Hippocampal formation (tissue), 2 donors: ENCODE measurements at regions not wholly inside any gene's neighbourhood (a gene's known extent, or its start where the extent isn't known, plus 50 kb on each side); places are given as distances from the start of the nearest gene placed in this dataset.
"Not testable (repeated sequence)": the region's sequence is repeated elsewhere in the genome, so short reads cannot be mapped to it uniquely, and the experiment has no call there.

Source experiments
- DNase-seq, 2 donors: peaks; one replicate each; lab custom pipeline; 2025; lab: John Stamatoyannopoulos, UW

DNA sequence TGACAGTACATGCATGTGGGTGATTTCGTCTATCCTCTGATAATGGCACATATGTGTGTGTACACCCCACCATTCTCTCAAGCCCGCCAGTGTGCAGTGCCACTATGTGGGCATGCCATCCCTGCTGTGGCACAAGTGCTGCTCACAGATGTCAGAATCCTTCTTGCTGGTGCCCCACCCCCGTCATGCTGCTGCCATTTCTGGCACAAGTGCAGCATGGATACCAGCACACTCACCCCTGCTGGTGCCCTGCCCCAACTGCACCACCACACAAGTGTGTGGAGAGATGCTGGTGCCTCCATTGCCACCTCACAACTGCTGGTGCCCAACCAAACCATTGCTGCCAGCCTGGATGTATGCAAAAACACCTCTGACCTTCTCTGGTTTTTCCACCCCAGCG is 1133.8 kb downstream of the TECRL start:
- no peak for DNase-seq

DNA sequence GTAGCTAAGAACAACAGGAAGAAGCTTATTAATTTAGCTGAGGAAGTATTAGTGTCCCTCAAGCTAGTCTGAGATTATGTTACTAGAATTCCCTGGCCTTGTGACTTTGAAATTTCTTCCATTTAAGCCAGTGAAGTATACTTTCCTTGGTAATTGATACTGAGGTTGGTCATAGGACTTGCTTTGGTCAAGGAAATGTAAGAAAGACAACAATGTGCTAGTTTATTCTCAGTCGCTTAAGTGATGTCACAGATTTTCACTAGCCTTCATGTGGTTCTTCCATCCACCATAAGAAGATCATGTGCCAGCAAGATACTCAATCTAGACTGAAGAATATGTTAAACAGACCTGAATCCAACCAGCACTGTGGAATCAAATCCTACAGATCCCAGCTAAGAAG is 1140.1 kb downstream of the TECRL start:
- no peak for DNase-seq

DNA sequence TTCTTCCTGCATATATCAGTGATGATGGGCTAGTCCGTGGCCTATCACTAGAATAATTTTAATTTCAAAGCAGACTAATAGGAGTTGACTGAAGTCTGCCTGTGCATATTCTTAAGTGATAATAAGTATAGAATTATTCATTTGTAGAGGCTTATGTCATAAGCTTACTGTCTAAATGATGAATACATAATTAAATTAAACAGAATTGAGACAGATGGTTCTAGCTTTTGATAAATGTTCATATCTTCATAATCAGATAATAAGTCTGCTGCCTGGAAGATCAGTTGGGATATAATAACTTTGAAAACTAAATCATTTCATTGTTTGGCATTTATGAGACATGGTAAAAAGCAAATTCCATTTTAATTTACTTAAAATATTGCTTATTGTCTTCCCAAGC is 1175.6 kb downstream of the TECRL start:
- DNase-seq = no peak

DNA sequence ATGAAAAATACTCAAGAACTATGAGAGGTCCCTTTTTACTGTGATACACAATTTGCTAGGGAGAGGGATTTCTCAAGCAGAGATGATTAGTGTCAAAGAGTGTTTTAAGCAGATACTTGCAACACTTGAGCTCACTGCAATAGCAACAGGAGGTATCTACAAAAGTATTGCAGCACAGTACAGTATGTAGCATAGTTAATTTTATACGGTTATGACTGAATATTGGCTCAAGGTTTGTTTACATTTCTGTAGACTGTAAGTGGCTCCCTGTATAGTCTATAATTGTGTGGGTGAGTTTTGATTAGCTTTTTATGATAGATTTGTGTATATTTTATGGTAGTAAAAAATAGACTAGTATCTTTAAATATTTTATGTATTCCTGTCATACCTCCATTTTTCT is 1177.2 kb downstream of the TECRL start:
- no peak for DNase-seq

DNA sequence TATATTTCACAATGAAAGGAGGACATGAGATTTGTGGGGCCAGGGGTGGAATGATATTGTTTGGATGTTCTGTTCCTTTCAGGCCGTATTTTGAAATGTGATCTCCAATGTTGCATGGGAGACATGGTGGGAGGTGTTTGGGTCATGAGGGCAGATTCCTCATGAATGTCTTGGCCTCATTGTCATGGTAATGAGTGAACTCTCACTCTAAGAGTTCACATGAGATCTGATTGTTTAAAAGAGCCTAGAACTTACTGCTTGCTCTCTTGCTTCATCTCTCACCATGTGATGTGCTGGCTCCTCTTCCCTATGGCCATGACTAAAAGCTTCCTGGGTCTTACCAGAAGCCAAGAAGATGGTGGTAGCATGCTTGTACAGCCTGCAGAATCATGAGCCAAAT is 1183.0 kb downstream of the TECRL start:
- no peak for DNase-seq

DNA sequence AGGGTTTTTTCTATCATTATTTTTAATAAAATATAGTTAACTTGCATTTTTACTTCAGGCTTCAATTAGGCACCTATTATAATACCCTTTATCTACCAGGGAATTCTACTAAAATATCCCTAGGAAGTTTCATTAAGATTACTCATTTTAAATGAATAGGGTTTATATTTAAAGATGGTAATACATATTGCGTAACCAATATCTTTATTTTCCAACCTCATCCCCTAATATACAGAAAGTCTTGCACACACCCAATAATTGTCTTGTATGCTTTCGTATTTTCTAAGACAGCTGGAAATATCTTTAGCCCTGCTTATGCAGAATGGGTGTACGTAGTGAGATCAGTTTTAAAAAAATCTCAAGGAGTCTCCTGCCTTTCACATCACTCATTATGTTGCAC is 1186.8 kb downstream of the TECRL start:
- DNase-seq = no peak

DNA sequence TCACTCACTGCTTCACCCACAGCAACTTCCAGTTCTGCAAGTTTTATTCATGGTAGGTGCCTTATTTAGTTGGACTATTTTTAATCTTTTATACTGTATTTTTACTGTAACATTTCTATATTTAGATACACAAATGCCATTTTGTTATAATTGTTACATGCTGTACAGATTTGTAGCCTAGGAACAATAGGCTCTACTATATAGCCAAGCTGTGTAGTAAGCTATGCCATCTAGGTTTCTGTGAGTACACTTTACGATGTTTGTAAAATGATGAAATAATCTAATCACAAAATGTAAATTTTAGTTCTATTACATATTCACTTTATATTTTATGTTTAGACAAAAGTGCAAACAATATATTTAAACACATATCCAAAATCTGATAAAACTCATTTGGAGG is 1187.8 kb downstream of the TECRL start:
- no peak for DNase-seq

DNA sequence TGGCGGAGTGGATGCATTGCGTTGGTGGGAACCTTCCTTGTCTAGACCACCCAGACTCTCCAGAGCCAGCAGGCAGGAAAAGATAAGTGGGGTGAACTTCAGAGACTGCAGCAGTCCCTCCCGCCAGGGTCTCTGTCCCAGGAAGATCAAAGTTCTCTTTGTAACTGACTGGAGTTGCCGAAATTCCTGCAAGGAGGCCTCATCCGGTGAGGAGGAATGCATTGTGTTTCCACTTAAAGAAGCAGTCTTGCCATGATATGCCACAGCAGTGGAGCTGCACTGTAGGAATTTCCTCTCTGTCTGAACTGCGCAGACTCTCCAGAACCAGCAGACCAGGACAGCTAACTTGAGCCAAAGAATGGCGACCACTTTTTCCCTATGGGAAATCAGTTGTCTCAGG is 1190.4 kb downstream of the TECRL start:
- DNase-seq = no peak

DNA sequence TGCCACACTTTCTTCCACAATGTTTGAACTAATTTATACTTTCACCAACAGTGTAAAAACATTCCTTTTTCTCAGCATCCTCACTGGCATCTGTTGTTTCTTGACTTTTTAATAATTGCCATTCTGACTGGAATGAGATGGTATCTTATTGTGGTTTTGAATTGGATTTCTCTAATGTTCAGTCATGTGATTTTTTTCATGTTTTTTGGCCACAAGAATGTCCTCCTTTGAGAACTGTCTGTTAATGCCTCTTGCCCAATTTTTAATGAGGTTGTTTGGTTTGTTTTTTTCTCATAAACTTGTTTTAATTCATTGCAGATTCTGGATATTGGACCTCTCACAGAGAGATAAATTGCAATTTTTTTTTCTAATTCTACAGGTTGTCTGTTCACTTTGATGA is 1195.2 kb downstream of the TECRL start:
- no peak for DNase-seq

DNA sequence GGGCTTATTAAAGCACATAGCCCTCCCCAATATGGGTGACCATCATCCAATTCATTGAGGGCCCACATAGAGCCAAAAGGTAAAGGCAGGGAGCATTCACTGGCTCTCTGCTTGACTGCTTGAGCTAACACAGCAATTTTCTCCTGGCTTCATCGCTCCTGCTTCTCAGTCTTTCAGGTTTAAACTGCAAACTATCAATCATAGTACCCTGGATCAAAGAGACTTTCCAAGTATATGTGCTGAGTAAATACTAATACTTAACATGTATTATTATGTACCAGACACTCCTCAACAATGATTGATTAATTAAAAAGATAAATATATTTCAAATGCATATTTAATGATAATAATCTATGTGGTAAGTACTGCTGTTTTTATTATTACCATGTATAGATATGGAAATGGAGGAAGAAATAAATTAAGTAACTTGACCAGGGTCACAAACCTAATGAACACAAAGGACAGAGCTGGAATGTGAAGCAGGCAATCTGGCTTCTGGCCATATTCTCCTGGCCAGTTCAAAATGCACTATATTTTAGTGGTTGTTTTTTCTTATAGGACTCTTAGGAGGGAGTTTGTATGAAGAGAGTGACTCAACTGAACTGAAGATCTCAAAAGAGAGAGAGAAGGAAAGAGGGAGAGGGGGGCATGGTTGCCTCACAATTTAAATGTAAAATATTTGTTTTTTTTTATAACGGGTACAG is 1197.3 kb downstream of the TECRL start:
- no peak for DNase-seq

DNA sequence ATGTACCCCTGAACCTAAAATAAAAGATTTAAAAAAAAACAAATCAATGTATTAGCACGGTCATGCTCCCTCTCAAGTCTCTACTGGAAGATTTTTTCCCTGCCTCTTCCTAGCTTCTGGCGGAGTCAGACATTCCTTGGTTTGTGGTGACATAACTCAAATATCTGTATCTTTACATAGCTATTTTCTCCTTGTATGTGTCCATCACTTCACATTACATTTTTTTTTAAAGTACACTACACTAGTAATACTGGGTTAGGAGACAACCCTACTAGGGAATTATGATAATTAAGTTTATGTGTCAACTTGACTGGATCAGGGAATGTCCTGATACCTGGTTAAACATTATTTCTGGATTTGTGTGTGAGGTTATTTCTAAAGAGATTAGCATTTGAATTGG is 1197.9 kb downstream of the TECRL start:
- DNase-seq = no peak

DNA sequence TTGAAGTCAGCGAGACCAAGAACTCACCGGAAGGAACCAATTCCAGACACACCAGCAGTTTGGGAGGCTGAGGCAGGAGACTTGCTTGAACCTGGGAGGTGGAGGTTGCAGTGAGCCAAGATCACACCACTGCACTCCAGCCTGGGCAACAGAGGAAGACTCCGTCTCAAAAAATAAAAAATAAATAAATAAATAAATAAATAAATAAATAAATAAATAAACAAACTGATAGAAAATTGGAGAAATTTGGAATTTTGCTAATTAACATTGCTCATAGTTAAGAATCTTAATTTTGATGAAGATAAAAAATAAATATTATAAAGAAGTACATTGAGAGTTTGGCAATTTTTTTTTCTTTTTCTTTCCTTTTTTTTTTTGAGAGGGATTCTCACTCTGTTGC is 1216.2 kb downstream of the TECRL start:
- DNase-seq = not testable (repeated sequence)

DNA sequence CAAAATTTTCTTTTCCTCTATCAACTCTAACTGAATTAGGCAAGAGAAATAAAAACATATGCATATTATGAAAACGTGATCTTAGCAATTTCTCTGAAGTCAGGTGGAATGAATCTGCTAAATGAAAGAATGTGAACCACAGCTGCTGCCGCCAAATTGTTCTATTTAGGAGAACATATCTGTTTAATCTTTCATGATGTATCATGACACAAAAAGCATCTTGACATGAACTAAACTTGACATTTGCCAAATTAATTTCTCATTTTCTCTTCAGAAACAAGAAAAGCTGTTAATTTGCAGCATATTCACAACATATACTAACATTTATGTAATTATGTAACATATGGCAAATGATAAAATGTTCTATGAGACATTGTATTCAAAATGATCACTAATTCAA is 1237.9 kb downstream of the TECRL start:
- no peak for DNase-seq

DNA sequence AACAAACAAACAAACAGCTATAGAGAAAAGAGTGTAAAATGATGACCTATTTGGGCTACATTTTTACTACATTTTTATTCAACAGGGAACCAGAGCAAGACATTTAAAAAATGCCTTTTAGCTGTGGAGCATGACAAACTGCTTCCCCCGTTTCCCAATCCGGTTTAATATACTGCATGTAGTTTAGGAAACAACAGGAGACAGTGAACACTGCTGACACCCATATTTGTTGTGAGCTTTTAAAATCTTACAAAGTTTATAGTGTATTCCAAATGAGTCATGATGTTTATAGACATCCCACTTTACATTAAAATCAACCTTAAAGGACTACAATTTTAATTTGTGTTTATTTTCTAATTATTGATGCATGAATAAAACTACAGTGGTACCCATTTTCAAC is 1238.3 kb downstream of the TECRL start:
- no peak for DNase-seq

DNA sequence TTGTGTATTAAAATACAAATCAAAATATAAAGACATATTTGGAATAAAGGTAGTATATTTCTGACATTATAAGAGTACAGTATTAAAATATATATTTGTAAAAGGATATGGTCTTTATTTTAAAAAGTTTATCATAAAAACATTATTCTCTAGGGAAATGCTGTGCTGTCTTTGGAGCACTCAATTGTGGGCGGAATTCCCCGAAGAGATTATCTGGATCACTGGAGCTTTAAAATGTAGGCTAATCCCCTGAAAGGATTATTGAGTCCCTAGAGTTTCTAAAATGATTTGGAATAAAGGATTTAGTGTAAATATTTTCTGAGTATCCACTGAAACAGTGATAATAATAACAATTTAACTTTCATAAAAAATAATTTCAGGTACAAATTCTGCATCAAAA is 1239.4 kb downstream of the TECRL start:
- no peak for DNase-seq

DNA sequence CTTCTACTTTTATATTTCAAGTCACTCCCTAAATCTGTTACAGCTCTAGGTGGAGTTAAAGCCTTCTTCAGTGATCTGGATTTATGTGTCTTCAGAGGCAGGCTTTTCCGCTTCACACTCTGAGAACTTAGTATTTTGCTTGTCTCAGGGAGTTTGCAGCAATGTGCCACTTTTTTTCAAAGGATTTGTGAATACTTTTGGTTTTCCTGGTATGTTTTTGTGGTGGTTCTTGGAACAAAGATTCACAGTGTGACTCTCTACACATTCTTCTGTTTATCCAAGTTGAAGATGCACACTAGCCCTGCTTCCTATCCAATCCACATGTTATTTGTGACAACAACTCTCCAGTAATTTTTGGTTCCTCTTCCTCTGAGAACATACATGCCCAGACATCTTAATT is 1253.7 kb downstream of the TECRL start:
- no peak for DNase-seq

DNA sequence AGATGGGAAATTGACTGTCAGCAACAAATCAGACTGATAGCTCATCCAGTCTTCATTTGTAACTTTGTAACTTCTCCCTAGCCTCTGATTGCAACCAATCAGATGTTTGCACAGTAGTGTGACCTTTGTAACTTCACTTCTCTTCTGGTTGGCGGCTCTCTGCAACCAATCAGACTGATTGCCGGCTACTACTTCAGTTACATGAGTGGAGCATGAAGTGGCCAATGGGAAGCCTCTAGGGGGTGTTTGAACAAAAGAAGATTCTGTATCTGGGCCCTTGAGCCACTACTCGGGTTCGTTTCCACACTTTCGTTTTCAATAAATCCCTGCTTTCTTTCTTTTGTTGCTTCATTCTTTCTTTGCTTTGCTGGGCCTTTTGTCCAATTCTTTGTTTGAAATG is 1285.8 kb downstream of the TECRL start:
- no peak for DNase-seq

DNA sequence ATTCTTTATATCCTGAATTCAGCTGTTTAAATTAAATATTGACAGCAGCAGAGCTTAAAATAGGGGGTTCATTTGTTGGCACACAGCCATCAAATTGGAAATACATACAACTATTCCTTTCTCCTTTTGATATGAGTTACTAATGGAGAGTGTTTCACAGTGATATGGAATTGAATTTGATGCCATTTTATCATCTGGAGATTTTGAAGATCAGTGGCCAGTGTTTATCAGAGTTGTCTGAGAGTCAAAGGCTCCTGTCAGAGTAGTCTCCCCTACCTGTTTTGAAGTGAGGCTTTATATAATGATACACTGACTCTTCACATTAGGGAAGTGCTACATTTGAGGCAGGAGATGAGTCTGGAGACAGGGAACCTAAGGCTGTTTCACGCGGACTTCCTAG is 1286.3 kb downstream of the TECRL start:
- DNase-seq = no peak

DNA sequence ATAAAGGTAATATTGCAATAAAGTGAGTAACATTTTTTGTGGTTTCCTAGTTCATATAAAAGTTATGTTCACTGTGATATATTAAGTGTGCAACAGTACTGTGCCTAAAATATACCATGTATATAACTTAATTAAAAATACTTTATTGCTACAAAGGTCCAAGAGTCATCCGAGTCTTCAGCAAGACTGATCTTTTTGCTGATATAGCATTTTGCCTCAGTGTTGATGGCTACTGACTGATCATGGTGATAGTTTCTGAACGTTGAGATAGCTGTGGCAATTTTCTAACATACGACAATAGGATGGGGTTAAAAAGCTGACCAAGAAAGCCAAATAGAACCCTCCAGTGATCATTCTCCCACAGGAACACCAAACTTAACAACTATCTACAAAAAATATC is 1302.7 kb downstream of the TECRL start:
- DNase-seq = no peak

DNA sequence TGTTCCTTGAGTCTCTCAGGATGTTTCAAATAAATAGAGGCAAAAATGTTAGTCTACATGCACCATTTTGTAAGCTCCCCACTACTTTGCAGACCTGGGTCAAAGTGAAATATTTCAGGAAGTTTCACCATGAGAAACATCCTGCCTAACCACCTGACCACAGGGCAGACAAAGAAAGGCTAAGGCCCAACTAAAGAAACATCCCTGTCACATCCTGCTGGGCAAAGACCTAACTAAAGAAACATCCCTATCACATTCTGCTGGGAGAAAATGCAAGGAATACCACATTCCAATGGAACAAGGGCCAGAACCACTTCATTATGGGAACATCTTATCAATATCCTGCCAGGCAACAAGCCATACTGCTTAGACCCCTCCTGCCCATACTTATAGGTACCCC is 1303.4 kb downstream of the TECRL start:
- DNase-seq = no peak

DNA sequence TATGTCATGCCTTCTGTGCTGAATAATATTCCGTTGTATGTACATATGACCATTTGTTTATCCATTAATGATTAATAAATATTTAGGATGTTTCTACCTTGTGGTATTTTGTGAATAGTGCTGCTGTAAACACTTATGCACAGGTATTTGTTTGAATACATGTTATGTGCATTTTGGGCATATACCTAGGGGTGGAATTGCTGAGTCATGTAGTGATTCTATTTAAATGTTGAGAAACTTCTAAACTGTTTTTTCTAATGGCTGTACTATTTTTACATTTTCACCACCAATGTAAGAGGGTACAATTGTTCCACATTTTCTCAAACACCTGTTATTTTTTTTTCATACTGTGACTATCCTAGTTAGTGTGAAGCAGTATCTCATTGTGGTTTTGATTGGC is 1318.6 kb downstream of the TECRL start:
- no peak for DNase-seq

DNA sequence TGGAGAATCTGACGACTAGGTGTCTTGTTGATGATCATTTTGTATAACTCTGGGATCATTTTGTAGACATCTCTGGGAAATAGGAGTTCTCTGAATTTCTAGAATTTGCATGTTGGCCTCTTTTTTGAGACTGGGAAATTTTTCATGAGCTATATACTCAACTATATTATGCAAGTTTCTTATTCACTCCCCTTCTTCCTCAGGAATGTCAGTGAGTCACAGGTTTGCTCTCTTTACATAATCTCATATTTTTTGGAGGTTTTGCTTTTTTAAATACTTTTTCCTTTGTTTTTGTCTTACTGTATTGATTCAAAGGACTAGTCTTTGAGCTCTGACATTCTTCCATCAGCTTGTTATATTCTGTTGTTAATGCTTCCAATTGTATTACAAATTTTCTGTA is 1324.2 kb downstream of the TECRL start:
- DNase-seq = no peak

DNA sequence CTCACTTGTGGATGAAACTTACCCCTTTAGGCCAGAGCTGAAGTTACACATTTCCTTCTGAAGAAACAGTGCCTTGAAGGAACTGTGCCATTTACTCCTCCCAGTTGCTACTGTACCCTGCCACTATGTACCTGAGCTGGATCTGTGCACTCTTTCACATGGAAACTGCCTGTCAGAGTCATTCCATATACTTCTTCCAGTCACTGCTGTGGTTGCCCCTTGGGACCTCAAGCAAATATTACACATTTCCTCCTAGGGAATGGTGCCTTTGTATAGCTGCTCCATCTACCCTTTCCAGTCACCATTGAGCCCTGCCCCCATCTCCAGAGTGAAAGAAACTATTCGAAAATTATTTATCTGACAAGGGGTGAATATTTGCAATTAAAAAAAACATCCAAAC is 1328.3 kb downstream of the TECRL start:
- no peak for DNase-seq

DNA sequence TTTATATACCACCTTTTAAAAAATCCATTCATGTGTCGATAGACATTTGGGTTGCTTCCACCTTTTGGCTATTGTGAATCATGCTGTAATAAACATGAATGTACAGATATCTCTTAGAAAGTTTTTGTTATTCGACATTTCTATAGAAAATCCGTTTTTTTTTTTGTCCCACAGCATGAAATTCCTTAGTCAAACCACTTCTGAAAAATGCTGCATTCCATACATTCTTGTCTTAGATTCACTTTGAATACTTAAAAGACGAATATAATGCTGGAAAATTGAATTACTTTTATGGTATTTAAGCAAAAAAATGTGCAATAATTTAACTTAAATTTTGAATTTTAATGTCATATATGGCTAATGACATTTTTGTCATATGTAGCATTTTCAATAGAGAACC is 1345.5 kb downstream of the TECRL start:
- DNase-seq = no peak

DNA sequence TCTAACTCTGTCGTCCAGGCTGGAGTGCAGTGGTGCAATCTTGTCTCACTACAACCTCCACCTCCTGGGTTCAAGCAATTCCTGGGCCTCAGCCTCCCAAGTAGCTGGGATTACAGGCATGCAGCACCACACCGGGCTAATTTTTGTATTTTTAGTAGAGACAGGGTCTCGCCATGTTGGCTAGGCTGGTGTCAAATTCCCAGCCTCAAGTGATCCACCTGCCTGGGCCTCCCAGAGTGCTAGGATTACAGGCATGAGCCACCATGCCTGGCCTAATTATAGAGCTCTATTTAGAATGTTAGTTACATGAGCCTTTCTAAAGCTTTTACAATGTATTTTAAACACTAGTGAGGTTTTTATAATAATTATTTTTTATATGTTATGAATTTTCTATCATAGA is 1346.4 kb downstream of the TECRL start:
- not testable (repeated sequence) for DNase-seq
